SK-N-SH treated with all-trans-retinoic acid at 6 μM for 48 hours (cell line): ENCODE measurements at regions not wholly inside any gene's neighbourhood (a gene's known extent, or its start where the extent isn't known, plus 50 kb on each side); places are given as distances from the start of the nearest gene placed in this dataset.

Experiments used
- ARNTL ChIP-seq: fragments of 450-650 bp; formaldehyde crosslinking; IDR thresholded peaks from 2 replicates; pipeline ENCODE4 v1.5.0; 2020; ENCODE audit warnings: low read depth, mild to moderate bottlenecking, moderate library complexity, borderline replicate concordance
- ESRRG ChIP-seq: fragments of 250-450 bp; sonication (Bioruptor Pico); IDR thresholded peaks from 2 replicates; pipeline ENCODE4 v1.6.1; 2021; ENCODE audit warnings: mild to moderate bottlenecking
- OSR1 ChIP-seq: fragments of 250-450 bp; sonication (Bioruptor Pico); IDR thresholded peaks from 2 replicates; pipeline ENCODE4 v1.8.0; 2022; ENCODE audit warnings: moderate library complexity, mild to moderate bottlenecking, inconsistent platforms
- RARB ChIP-seq: fragments of 250-450 bp; sonication (Bioruptor Pico); IDR thresholded peaks from 2 replicates; pipeline ENCODE4 v1.8.0; 2021; ENCODE audit warnings: mild to moderate bottlenecking, moderate library complexity
- TOX ChIP-seq: fragments of 250-450 bp; sonication (Bioruptor Pico); IDR thresholded peaks from 2 replicates; pipeline ENCODE4 v1.8.0; 2021; ENCODE audit warnings: mild to moderate bottlenecking, moderate library complexity, borderline replicate concordance
- TF ChIP-seq, protein P1 (sequence below): fragments of 250-450 bp; sonication (Bioruptor Pico); IDR thresholded peaks from 2 replicates; pipeline ENCODE4 v1.8.0; 2021; ENCODE audit warnings: low read depth, mild to moderate bottlenecking, moderate library complexity, borderline replicate concordance
- TF ChIP-seq, protein P2 (sequence below): fragments of 250-450 bp; sonication (Bioruptor Pico); IDR thresholded peaks from 2 replicates; pipeline ENCODE4 v1.5.0; 2020; ENCODE audit warnings: mild to moderate bottlenecking, moderate library complexity
- TF ChIP-seq, protein P3 (sequence below): fragments of 250-450 bp; sonication (Bioruptor Pico); IDR thresholded peaks from 2 replicates; pipeline ENCODE4 v1.5.1; 2020; ENCODE audit warnings: low read depth, mild to moderate bottlenecking, moderate library complexity

DNA sequence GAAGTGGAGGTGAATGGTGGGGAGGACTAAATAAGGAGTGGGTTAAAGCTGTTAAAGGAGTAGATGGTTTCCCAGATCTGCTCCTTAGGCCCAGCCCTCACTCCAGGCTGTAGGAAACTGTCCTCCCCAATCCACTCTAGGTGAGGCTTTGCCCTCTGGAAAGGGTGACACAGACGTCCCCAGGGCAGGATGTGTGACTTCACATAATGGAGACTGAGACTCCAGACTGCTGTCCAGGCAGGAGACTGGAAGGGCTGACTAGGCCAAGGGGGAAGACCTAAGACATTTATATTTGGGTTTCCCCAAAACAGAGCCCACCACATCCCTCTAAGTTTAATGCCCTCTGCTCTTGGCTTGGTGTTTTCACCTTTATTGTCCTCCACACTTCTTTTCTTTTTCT is 488.5 kb downstream of the SHQ1 start:
- TF ChIP-seq ARNTL (no peak), OSR1 (no peak), ESRRG (CRISPR knock-in tag) (no peak), RARB (no peak), TOX (CRISPR knock-in tag) (no peak)
- TF ChIP-seq, protein P1, sequence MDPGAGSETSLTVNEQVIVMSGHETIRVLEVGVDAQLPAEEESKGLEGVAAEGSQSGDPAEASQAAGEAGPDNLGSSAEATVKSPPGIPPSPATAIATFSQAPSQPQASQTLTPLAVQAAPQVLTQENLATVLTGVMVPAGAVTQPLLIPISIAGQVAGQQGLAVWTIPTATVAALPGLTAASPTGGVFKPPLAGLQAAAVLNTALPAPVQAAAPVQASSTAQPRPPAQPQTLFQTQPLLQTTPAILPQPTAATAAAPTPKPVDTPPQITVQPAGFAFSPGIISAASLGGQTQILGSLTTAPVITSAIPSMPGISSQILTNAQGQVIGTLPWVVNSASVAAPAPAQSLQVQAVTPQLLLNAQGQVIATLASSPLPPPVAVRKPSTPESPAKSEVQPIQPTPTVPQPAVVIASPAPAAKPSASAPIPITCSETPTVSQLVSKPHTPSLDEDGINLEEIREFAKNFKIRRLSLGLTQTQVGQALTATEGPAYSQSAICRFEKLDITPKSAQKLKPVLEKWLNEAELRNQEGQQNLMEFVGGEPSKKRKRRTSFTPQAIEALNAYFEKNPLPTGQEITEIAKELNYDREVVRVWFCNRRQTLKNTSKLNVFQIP, result no peak
- TF ChIP-seq, protein P2, sequence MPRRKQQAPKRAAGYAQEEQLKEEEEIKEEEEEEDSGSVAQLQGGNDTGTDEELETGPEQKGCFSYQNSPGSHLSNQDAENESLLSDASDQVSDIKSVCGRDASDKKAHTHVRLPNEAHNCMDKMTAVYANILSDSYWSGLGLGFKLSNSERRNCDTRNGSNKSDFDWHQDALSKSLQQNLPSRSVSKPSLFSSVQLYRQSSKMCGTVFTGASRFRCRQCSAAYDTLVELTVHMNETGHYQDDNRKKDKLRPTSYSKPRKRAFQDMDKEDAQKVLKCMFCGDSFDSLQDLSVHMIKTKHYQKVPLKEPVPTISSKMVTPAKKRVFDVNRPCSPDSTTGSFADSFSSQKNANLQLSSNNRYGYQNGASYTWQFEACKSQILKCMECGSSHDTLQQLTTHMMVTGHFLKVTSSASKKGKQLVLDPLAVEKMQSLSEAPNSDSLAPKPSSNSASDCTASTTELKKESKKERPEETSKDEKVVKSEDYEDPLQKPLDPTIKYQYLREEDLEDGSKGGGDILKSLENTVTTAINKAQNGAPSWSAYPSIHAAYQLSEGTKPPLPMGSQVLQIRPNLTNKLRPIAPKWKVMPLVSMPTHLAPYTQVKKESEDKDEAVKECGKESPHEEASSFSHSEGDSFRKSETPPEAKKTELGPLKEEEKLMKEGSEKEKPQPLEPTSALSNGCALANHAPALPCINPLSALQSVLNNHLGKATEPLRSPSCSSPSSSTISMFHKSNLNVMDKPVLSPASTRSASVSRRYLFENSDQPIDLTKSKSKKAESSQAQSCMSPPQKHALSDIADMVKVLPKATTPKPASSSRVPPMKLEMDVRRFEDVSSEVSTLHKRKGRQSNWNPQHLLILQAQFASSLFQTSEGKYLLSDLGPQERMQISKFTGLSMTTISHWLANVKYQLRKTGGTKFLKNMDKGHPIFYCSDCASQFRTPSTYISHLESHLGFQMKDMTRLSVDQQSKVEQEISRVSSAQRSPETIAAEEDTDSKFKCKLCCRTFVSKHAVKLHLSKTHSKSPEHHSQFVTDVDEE (CRISPR knock-in tag), result no peak
- TF ChIP-seq, protein P3, sequence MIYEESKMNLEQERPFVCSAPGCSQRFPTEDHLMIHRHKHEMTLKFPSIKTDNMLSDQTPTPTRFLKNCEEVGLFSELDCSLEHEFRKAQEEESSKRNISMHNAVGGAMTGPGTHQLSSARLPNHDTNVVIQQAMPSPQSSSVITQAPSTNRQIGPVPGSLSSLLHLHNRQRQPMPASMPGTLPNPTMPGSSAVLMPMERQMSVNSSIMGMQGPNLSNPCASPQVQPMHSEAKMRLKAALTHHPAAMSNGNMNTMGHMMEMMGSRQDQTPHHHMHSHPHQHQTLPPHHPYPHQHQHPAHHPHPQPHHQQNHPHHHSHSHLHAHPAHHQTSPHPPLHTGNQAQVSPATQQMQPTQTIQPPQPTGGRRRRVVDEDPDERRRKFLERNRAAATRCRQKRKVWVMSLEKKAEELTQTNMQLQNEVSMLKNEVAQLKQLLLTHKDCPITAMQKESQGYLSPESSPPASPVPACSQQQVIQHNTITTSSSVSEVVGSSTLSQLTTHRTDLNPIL (CRISPR knock-in tag), result no peak
